HL-60 (cell line): ENCODE measurements at regions not wholly inside any gene's neighbourhood (a gene's known extent, or its start where the extent isn't known, plus 50 kb on each side); places are given as distances from the start of the nearest gene placed in this dataset.

ENCODE experiments used
- DNase-seq, 2 experiments: peaks; one replicate each; pipeline ENCODE4 v3.0.0-alpha.2; 2010 to 2020; ENCODE audit warnings: low read depth in 1 of 2, low spot score in 1 of 2
- H3K27ac ChIP-seq: fragments of 250-450 bp; sonication (Bioruptor Pico); replicated peaks from 2 replicates; pipeline ENCODE4 v1.5.1; 2020; ENCODE audit warnings: mild to moderate bottlenecking, moderate library complexity
- H3K27me3 ChIP-seq: fragments of 250-450 bp; sonication (Bioruptor Pico); 2 replicates; pipeline ENCODE4 v1.5.1; 2021; ENCODE audit warnings: mild to moderate bottlenecking, moderate library complexity; ENCODE audit not compliant: insufficient read depth, poor library complexity, severe bottlenecking
- H3K4me3 ChIP-seq: replicated peaks from 2 replicates; pipeline ENCODE4 v1.5.1; 2011; ENCODE audit warnings: mild to moderate bottlenecking, control low read depth, low read length; ENCODE audit not compliant: insufficient read depth
- CTCF ChIP-seq: IDR thresholded peaks from one replicate; pipeline ENCODE4 v1.5.1; 2011; ENCODE audit warnings: low read length, control low read depth, inconsistent platforms; ENCODE audit not compliant: insufficient read depth
- GABPA ChIP-seq: IDR thresholded peaks from 2 replicates; pipeline ENCODE4 v1.6.1; 2012; ENCODE audit warnings: low read depth
- POLR2AphosphoS5 ChIP-seq: IDR thresholded peaks from 2 replicates; pipeline ENCODE4 v1.6.1; 2012; ENCODE audit warnings: low read depth
- SPI1 ChIP-seq: IDR thresholded peaks from 2 replicates; pipeline ENCODE4 v1.6.1; 2012; ENCODE audit warnings: low read depth, mild to moderate bottlenecking, borderline replicate concordance
- TF ChIP-seq, protein P1 (sequence below): IDR thresholded peaks from 2 replicates; pipeline ENCODE4 v1.6.1; 2012; ENCODE audit warnings: low read depth; ENCODE audit not compliant: insufficient replicate concordance

- no peak for DNase-seq
- no peak overlapping the region for H3K4me3 ChIP-seq
- H3K27ac ChIP-seq: no peak overlapping the region
- peaks cover 7% of the 10 kb centered on the region for H3K27me3 ChIP-seq
- TF ChIP-seq, protein P1, sequence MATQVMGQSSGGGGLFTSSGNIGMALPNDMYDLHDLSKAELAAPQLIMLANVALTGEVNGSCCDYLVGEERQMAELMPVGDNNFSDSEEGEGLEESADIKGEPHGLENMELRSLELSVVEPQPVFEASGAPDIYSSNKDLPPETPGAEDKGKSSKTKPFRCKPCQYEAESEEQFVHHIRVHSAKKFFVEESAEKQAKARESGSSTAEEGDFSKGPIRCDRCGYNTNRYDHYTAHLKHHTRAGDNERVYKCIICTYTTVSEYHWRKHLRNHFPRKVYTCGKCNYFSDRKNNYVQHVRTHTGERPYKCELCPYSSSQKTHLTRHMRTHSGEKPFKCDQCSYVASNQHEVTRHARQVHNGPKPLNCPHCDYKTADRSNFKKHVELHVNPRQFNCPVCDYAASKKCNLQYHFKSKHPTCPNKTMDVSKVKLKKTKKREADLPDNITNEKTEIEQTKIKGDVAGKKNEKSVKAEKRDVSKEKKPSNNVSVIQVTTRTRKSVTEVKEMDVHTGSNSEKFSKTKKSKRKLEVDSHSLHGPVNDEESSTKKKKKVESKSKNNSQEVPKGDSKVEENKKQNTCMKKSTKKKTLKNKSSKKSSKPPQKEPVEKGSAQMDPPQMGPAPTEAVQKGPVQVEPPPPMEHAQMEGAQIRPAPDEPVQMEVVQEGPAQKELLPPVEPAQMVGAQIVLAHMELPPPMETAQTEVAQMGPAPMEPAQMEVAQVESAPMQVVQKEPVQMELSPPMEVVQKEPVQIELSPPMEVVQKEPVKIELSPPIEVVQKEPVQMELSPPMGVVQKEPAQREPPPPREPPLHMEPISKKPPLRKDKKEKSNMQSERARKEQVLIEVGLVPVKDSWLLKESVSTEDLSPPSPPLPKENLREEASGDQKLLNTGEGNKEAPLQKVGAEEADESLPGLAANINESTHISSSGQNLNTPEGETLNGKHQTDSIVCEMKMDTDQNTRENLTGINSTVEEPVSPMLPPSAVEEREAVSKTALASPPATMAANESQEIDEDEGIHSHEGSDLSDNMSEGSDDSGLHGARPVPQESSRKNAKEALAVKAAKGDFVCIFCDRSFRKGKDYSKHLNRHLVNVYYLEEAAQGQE: no peak
- no peak for TF ChIP-seq CTCF
- TF ChIP-seq GABPA: no peak
- no peak for TF ChIP-seq POLR2AphosphoS5
- TF ChIP-seq SPI1: no peak
Observed at GRCh38 chr11:33463059-33463458, 205.9 kb downstream of the HIPK3 start.

- TF ChIP-seq SPI1 (no peak), CTCF (no peak), GABPA (no peak), POLR2AphosphoS5 (no peak)
- TF ChIP-seq, protein P1: no peak
- no peak overlapping the region for H3K4me3 ChIP-seq
- H3K27me3 ChIP-seq: peaks cover 7% of the 10 kb centered on the region
- H3K27ac ChIP-seq: no peak overlapping the region
- no peak for DNase-seq
Observed at GRCh38 chr11:33461369-33462125, 204.4 kb downstream of the HIPK3 start.

DNA sequence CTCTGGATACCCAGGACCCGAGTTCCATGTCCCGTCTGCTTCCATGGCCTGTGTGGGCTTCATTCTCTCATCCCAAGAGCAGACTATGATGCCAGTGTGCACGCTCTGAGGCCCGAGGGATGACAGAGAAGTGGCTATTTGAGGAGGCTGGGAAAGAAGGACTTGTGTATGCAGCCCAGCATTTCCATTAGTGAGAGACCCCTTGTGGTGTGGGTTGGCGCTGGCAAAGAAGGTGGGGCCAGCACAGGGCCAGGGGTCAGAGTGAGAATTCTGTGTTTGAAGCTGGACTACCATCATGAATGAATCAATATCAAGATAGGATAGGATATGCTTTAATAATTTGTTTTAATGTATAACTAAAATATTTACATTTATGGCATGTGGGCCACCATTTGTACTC, 200.8 kb downstream of the HIPK3 start:
- H3K27ac ChIP-seq: no peak overlapping the region
- no peak overlapping the region for H3K4me3 ChIP-seq
- H3K27me3 ChIP-seq: peaks cover 6% of the 10 kb centered on the region
- TF ChIP-seq GABPA (no peak), SPI1 (no peak), CTCF (no peak), POLR2AphosphoS5 (no peak)
- TF ChIP-seq, protein P1: no peak
- no peak for DNase-seq
